ENCODE measurements at regions not wholly inside any gene's neighbourhood (a gene's known extent, or its start where the extent isn't known, plus 50 kb on each side); places are given as distances from the start of the nearest gene placed in this dataset.
"Not testable (repeated sequence)": the region's sequence is repeated elsewhere in the genome, so short reads cannot be mapped to it uniquely, and the experiment has no call there.

DNA sequence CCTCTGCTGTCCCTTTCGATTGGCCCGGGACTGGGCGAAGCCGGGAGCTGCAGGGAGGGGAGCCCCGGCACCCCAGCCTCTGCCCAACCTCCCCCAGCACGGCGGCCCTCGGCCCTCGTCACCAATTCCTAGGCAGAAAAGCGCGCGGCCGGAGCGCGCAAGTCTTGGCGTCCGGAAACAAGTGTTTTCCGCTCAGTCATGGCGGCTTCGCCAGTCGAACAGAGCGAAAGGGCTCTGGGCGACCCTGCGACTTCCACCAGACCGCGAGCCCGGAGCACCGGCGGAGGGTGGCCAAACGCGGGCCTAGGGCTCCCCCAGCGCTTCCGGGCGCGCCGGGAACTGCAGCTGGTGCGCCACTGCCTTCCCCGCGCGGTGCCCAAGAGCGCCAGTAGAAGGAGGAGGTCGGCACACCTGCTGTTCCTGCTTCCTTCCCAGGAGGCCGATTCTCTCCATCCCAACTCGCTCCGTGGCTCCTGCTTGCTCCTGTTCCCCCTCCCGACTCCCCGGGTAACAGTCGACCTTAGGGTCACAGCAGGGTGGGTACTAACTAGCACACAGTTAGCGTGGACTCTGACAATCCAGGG lies 729.9 kb downstream of the ZWINT start:
- Histone ChIP-seq H3K4me3 (ENCODE audit: low read depth in 1 of 2, low read length in 2 of 2) (peak overlapping the region; percentile 27 to 29), H3K9me3 (ENCODE audit: control insufficient read depth in 2 of 2, insufficient read depth in 1 of 2, low read depth in 1 of 2, low read length in 1 of 2) (peaks cover 3 to 5% of the 10 kb centered on the region in 2 donors), H3K4me1 (ENCODE audit: control insufficient read depth in 2 of 2, insufficient read depth in 2 of 2, low read length in 1 of 2) (peaks cover 2 to 4% of the 10 kb centered on the region in 2 donors), H3K27ac (ENCODE audit: low read depth in 2 of 2, low read length in 1 of 2) (no peak overlapping the region), H3K36me3 (ENCODE audit: control insufficient read depth in 2 of 2, insufficient read depth in 2 of 2, low read length in 1 of 2) (no peaks in the 10 kb centered on the region), H3K27me3 (ENCODE audit: control insufficient read depth in 1 of 2, insufficient read depth in 2 of 2, low read length in 2 of 2) (peaks cover 0 to 5% of the 10 kb centered on the region in 2 donors)
- 2 to 5% methylated on average over 42 to 49 of the region's 49 CpGs for WGBS, 2 donors

DNA sequence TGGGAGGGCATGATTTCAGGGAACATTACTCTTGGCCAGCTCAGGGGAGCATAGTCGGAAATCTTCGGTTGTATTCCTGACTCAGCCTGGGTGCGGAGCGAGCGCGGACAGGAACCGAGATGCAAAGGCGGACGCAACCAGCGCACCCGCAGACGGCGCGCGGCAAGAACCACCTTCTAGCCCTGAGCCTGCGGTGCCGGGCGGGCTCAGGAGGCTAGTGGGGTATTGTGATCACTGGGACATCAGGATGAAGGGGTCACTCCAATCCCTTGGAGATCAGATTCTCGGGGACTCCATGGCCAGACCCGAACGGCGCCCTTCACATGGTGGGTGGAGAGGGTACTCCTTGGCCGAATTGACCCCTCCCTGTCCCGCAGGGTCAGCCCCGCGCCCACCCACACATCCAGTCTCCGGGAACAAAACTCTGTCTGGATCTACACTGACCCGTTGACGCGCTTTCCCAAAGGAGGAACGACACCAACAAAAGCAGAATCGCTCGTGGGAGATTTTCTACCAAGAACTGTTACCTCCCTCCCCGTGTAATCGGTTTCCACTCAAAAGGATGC lies 730.5 kb downstream of the ZWINT start:
- peaks cover 3 to 5% of the 10 kb centered on the region in 2 donors for H3K9me3 ChIP-seq (ENCODE audit: control insufficient read depth in 2 of 2, insufficient read depth in 1 of 2, low read depth in 1 of 2, low read length in 1 of 2)
- H3K4me3 ChIP-seq (ENCODE audit: low read depth in 1 of 2, low read length in 2 of 2) = peak overlapping the region; percentile 27 to 29
- WGBS, 2 donors = 5 to 9% methylated on average over 35 of the region's 35 CpGs
- H3K27me3 ChIP-seq (ENCODE audit: control insufficient read depth in 1 of 2, insufficient read depth in 2 of 2, low read length in 2 of 2) = peaks cover 0 to 5% of the 10 kb centered on the region in 2 donors
- H3K36me3 ChIP-seq (ENCODE audit: control insufficient read depth in 2 of 2, insufficient read depth in 2 of 2, low read length in 1 of 2) = no peaks in the 10 kb centered on the region
- no peak overlapping the region for H3K27ac ChIP-seq (ENCODE audit: low read depth in 2 of 2, low read length in 1 of 2)
- H3K4me1 ChIP-seq (ENCODE audit: control insufficient read depth in 2 of 2, insufficient read depth in 2 of 2, low read length in 1 of 2) = peaks cover 2 to 4% of the 10 kb centered on the region in 2 donors

DNA sequence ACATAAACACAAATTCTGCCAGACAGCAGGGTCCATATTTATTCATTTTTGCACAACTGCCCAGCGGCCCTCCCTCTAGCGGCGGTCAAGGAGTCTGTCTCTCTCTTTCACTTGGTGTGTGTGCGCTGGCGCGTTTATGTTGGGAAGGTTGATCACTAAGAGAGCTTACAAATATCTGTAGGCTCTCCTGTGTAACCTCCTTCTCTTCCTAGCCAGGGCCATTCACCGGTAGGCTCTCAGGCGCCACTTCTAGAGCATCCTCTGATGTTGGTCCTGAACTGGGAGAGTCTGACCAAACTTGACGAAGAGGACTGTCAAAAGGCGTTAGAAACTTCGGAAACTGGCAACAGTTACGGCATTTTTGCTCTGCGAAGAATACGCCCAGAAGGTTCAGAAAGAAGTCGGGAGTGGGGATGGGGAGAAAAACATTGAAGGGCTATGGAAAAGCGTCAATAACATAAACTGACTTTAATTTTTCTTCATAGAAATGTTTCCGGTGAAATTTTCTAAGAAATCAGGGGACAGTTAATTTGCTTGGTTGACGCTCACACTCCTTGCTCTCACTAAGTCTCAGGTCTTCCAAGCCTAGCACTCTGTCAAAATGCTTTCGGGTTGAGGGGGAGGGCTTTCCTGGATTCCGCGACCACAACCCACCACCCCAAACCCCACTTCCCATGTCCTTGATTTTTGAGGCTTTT lies 731.1 kb downstream of the ZWINT start:
- Histone ChIP-seq H3K36me3 (ENCODE audit: control insufficient read depth in 2 of 2, insufficient read depth in 2 of 2, low read length in 1 of 2) (no peaks in the 10 kb centered on the region), H3K4me1 (ENCODE audit: control insufficient read depth in 2 of 2, insufficient read depth in 2 of 2, low read length in 1 of 2) (peaks cover 2 to 4% of the 10 kb centered on the region in 2 donors), H3K27me3 (ENCODE audit: control insufficient read depth in 1 of 2, insufficient read depth in 2 of 2, low read length in 2 of 2) (peaks cover 0 to 5% of the 10 kb centered on the region in 2 donors), H3K4me3 (ENCODE audit: low read depth in 1 of 2, low read length in 2 of 2) (no peak overlapping the region), H3K9me3 (ENCODE audit: control insufficient read depth in 2 of 2, insufficient read depth in 1 of 2, low read depth in 1 of 2, low read length in 1 of 2) (peaks cover 3 to 5% of the 10 kb centered on the region in 2 donors), H3K27ac (ENCODE audit: low read depth in 2 of 2, low read length in 1 of 2) (no peak overlapping the region)
- 6 to 8% methylated on average over 21 of the region's 21 CpGs for WGBS, 2 donors

DNA sequence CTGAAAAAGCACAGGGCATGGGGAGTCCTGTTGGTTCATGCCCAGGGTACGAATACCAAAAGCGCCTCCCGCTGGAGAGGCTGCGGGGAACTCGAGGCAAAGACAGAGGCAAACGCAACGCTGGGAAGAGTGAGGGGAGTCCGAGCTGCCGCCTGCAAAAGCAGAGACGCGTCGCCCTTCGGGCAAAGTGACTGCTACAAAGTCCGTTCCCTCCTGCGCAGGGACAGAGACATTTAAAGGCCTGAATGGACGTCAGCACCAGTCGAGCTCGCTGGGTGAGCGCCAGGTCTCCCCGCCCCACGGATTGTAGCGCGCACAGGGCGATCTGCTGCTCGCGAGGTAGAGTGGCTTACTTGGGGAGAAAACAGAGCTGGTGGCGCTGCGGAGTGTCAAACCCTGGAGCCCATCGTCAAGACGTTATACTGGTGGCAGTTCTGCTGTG lies 732.8 kb downstream of the ZWINT start:
- H3K27me3 ChIP-seq (ENCODE audit: control insufficient read depth in 1 of 2, insufficient read depth in 2 of 2, low read length in 2 of 2) = peaks cover 0 to 5% of the 10 kb centered on the region in 2 donors
- H3K36me3 ChIP-seq (ENCODE audit: control insufficient read depth in 2 of 2, insufficient read depth in 2 of 2, low read length in 1 of 2) = no peaks in the 10 kb centered on the region
- WGBS, 2 donors = 4 to 6% methylated on average over 30 of the region's 30 CpGs
- peaks cover 2 to 4% of the 10 kb centered on the region in 2 donors for H3K4me1 ChIP-seq (ENCODE audit: control insufficient read depth in 2 of 2, insufficient read depth in 2 of 2, low read length in 1 of 2)
- H3K9me3 ChIP-seq (ENCODE audit: control insufficient read depth in 2 of 2, insufficient read depth in 1 of 2, low read depth in 1 of 2, low read length in 1 of 2) = peaks cover 3 to 5% of the 10 kb centered on the region in 2 donors
- no peak overlapping the region for H3K4me3 ChIP-seq (ENCODE audit: low read depth in 1 of 2, low read length in 2 of 2)
- H3K27ac ChIP-seq (ENCODE audit: low read depth in 2 of 2, low read length in 1 of 2) = no peak overlapping the region

DNA sequence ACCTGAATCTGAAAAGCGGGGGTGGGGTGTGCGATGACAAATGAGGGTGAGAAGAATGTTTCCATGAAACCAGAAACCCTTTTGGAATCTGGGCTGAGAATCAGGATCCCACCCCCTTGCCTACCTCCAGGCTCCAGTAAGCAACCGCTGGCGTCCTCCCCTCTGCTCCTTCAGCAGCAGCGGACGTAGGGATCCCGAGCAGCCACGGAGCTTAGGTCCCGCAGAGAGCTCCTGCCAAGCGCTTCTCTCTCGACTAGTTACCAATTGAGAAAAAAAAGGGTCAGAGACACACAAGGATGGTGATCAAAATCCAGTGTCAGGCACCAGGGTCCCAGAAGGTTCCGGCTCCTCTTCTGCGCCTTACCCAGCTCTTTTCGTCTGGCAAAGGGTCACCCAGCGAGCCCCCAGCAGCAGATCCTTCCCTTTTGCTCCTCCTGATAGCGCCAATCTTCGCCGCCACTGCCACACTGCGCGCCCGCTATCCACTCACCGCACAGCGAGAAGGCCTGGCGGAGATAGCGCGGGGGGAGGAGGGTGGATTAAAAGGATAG lies 733.5 kb downstream of the ZWINT start:
- Histone ChIP-seq H3K27ac (ENCODE audit: low read depth in 2 of 2, low read length in 1 of 2) (no peak overlapping the region), H3K4me1 (ENCODE audit: control insufficient read depth in 2 of 2, insufficient read depth in 2 of 2, low read length in 1 of 2) (peaks cover 2 to 4% of the 10 kb centered on the region in 2 donors), H3K36me3 (ENCODE audit: control insufficient read depth in 2 of 2, insufficient read depth in 2 of 2, low read length in 1 of 2) (no peaks in the 10 kb centered on the region), H3K9me3 (ENCODE audit: control insufficient read depth in 2 of 2, insufficient read depth in 1 of 2, low read depth in 1 of 2, low read length in 1 of 2) (peaks cover 3 to 5% of the 10 kb centered on the region in 2 donors), H3K27me3 (ENCODE audit: control insufficient read depth in 1 of 2, insufficient read depth in 2 of 2, low read length in 2 of 2) (peaks cover 0 to 5% of the 10 kb centered on the region in 2 donors), H3K4me3 (ENCODE audit: low read depth in 1 of 2, low read length in 2 of 2) (no peak overlapping the region)
- 5 to 10% methylated on average over 26 of the region's 26 CpGs for WGBS, 2 donors

DNA sequence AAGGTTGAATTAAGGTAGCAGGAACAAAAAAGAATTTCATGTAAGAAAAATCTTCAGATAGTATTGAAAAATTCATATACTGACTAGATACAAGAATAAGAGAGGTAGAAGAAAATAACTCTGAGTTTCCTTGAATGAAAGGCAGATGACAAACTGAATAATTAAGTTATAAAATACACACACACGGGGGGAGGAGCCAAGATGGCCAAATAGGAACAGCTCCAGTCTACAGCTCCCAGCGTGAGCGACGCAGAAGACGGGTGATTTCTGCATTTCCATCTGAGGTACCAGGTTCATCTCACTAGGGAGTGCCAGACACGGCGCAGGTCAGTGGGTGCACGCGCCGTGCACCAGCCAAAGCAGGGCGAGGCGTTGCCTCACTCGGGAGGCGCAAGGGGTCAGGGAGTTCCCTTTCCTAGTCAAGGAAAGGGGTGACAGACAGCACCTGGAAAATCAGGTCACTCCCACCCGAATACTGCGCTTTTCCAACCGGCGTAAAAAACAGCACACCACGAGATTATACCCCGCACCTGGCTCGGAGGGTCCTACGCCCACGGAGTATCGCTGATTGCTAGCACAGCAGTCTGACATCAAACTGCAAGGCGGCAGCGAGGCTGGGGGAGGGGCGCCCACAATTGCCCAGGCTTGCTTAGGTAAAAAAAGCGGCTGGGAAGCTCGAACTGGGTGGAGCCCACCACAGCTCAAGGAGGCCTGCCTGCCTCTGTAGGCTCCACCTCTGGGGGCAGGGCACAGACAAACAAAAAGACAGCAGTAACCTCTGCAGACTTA lies 759.2 kb downstream of the ZWINT start:
- H3K4me3 ChIP-seq (ENCODE audit: low read depth in 1 of 2, low read length in 2 of 2); H3K36me3 ChIP-seq (ENCODE audit: control insufficient read depth in 2 of 2, insufficient read depth in 2 of 2, low read length in 1 of 2); H3K9me3 ChIP-seq (ENCODE audit: control insufficient read depth in 2 of 2, insufficient read depth in 1 of 2, low read depth in 1 of 2, low read length in 1 of 2); H3K27me3 ChIP-seq (ENCODE audit: control insufficient read depth in 1 of 2, insufficient read depth in 2 of 2, low read length in 2 of 2); H3K27ac ChIP-seq (ENCODE audit: low read depth in 2 of 2, low read length in 1 of 2); H3K4me1 ChIP-seq (ENCODE audit: control insufficient read depth in 2 of 2, insufficient read depth in 2 of 2, low read length in 1 of 2): not testable (repeated sequence)
- WGBS, 2 donors = 2 to 8% methylated on average over 29 of the region's 29 CpGs

DNA sequence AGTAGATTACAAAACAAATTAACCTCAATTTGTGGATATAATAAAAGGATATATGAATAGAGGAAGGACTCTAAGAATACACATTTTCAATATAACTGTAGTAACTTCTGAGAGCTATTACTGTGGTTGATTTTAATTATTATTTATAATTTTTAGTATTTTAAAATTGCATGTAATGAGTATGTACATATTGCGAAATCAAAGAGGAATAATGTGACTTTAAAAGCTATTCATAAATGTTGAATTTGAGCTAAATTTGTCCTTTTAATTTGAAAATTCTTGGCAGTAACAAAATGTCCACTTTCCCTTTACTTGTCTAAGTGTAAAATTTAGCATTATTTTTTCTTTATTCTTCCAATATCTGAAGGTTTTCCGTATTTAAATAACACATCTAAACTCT lies 750.6 kb upstream of the PCDH15 start:
- no peak overlapping the region for H3K4me3 ChIP-seq (ENCODE audit: low read depth in 1 of 2, low read length in 2 of 2)
- no peaks in the 10 kb centered on the region for H3K36me3 ChIP-seq (ENCODE audit: control insufficient read depth in 2 of 2, insufficient read depth in 2 of 2, low read length in 1 of 2)
- WGBS, 2 donors = 81 to 84% methylated on average over 2 of the region's 2 CpGs
- no peaks in the 10 kb centered on the region for H3K27me3 ChIP-seq (ENCODE audit: control insufficient read depth in 1 of 2, insufficient read depth in 2 of 2, low read length in 2 of 2)
- no peak overlapping the region for H3K27ac ChIP-seq (ENCODE audit: low read depth in 2 of 2, low read length in 1 of 2)
- H3K4me1 ChIP-seq (ENCODE audit: control insufficient read depth in 2 of 2, insufficient read depth in 2 of 2, low read length in 1 of 2) = no peaks in the 10 kb centered on the region
- H3K9me3 ChIP-seq (ENCODE audit: control insufficient read depth in 2 of 2, insufficient read depth in 1 of 2, low read depth in 1 of 2, low read length in 1 of 2) = no peaks in the 10 kb centered on the region

DNA sequence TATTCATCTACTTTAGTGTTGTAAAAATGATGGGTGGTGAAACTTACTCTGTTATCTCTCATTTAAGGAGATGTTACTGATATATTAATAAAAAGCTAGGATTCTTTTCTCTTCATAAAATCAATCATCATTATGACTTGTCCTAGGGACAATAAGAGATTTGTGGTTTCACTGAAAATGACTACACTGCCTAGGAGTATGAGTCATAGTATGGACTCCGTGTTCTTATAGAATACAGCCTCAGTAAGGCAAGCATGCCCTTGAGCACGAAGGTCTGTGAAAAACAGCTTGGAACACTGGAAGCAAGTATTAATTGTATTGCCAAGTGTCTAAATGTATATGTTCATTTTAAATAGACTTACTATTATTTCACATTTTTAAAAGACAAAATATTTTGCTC lies 749.2 kb upstream of the PCDH15 start:
- Histone ChIP-seq H3K4me1 (ENCODE audit: control insufficient read depth in 2 of 2, insufficient read depth in 2 of 2, low read length in 1 of 2) (no peaks in the 10 kb centered on the region), H3K27ac (ENCODE audit: low read depth in 2 of 2, low read length in 1 of 2) (no peak overlapping the region), H3K4me3 (ENCODE audit: low read depth in 1 of 2, low read length in 2 of 2) (no peak overlapping the region), H3K9me3 (ENCODE audit: control insufficient read depth in 2 of 2, insufficient read depth in 1 of 2, low read depth in 1 of 2, low read length in 1 of 2) (no peaks in the 10 kb centered on the region), H3K27me3 (ENCODE audit: control insufficient read depth in 1 of 2, insufficient read depth in 2 of 2, low read length in 2 of 2) (no peaks in the 10 kb centered on the region), H3K36me3 (ENCODE audit: control insufficient read depth in 2 of 2, insufficient read depth in 2 of 2, low read length in 1 of 2) (no peaks in the 10 kb centered on the region)
- 44 to 55% methylated on average over 2 of the region's 2 CpGs for whole genome bisulfite sequencing, 2 donors

DNA sequence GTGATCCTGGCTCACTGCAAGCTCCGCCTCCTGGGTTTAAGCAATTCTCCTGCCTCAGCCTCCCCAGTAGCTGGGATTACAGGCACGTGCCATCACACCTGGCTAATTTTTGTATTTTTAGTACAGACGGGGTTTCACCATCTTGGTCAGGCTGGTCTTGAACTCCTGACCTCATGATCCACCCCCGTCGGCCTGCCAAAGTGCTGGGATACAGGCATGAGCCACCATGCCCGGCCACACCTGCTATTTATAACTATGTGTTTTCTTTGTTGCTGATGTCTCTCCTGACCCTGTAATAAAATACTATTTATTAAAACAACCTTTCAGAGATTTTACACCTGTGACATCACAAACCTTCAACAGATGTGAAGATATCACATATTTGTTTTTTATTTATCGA lies 736.5 kb upstream of the PCDH15 start:
- not testable (repeated sequence) for H3K27ac ChIP-seq (ENCODE audit: low read depth in 2 of 2, low read length in 1 of 2); H3K27me3 ChIP-seq (ENCODE audit: control insufficient read depth in 1 of 2, insufficient read depth in 2 of 2, low read length in 2 of 2); H3K4me3 ChIP-seq (ENCODE audit: low read depth in 1 of 2, low read length in 2 of 2); H3K36me3 ChIP-seq (ENCODE audit: control insufficient read depth in 2 of 2, insufficient read depth in 2 of 2, low read length in 1 of 2); H3K9me3 ChIP-seq (ENCODE audit: control insufficient read depth in 2 of 2, insufficient read depth in 1 of 2, low read depth in 1 of 2, low read length in 1 of 2); H3K4me1 ChIP-seq (ENCODE audit: control insufficient read depth in 2 of 2, insufficient read depth in 2 of 2, low read length in 1 of 2)
- WGBS, 2 donors = 86 to 87% methylated on average over 7 of the region's 7 CpGs

Measured in esophagus (tissue), 2 donors.